H1 (cell line): ENCODE measurements at regions not wholly inside any gene's neighbourhood (a gene's known extent, or its start where the extent isn't known, plus 50 kb on each side); places are given as distances from the start of the nearest gene placed in this dataset.

Experiments
- BCL11A ChIP-seq, 2 experiments: IDR thresholded peaks; one replicate each; pipeline ENCODE4 v1.6.1; 2011; ENCODE audit warnings: low read depth in 2 of 2, low read length in 2 of 2, mild to moderate bottlenecking in 2 of 2
- CBX5 ChIP-seq: fragments of 300-800, 300-1000 bp; sonication (generic); IDR thresholded peaks from 2 replicates; pipeline ENCODE4 v1.7.1; 2016; ENCODE audit warnings: antibody characterized with exemption, low read length, low read depth
- CEBPB ChIP-seq: IDR thresholded peaks from 2 replicates; pipeline ENCODE4 v1.6.1; 2012; ENCODE audit warnings: low read depth, low read length
- CTBP2 ChIP-seq: IDR thresholded peaks from 2 replicates; pipeline ENCODE4 v1.7.0; 2011; ENCODE audit warnings: borderline replicate concordance, mild to moderate bottlenecking, moderate library complexity, mixed read lengths, low read length; ENCODE audit not compliant: insufficient read depth, insufficient read length
- KDM5A ChIP-seq: fragments of 200-600 bp; IDR thresholded peaks from 2 replicates; pipeline ENCODE4 v1.7.1; 2012; ENCODE audit warnings: mild to moderate bottlenecking, low read length, inconsistent platforms, mixed read lengths

DNA sequence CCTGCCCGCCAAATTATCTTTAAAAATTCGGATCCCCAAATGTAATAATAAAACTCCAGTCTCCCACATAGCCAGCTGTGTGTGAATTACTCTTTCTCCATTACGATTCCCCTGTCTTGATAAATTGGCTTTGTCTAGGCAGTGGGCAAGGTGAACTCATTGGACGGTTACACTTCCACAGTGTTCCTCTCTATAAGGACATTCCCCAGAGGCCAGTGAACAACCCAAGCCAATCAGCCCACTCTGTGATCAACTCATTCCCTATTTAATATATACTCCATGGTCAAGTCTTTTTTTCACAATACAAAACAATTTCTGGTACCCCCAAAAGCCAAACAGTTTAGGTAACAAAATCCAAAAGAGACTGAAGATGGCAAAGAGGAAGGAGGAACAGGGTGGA lies 90.5 kb upstream of the DAZL start (continued):
- no peak for TF ChIP-seq CBX5
- TF ChIP-seq CEBPB, result no peak
- no peak for TF ChIP-seq BCL11A (IDR thresholded peaks at IDR 0.05; ENCODE audit: low read depth in 2 of 2, low read length in 2 of 2)
- TF ChIP-seq KDM5A, result no peak
- no peak for TF ChIP-seq CTBP2
